Type B pancreatic cell (in vitro differentiated cells): ENCODE measurements at regions not wholly inside any gene's neighbourhood (a gene's known extent, or its start where the extent isn't known, plus 50 kb on each side); places are given as distances from the start of the nearest gene placed in this dataset.

Experiments used
- DNase-seq: peaks from one replicate; pipeline ENCODE4 v3.0.0; 2021; ENCODE audit warnings: mixed read lengths; ENCODE audit not compliant: unreplicated experiment; ENCODE audit errors: extremely low spot score
- H3K27ac Mint-ChIP-seq: 2 replicates; pipeline ENCODE4 v1.8.0; 2021; ENCODE audit warnings: mild to moderate bottlenecking, mixed read lengths
- H3K27me3 Mint-ChIP-seq: 2 replicates; pipeline ENCODE4 v1.8.0; 2021; ENCODE audit warnings: mixed read lengths
- H3K36me3 Mint-ChIP-seq: 2 replicates; pipeline ENCODE4 v1.8.0; 2021; ENCODE audit warnings: mixed read lengths
- H3K4me1 Mint-ChIP-seq: one replicate; pipeline ENCODE4 v1.8.0; 2021; ENCODE audit warnings: mixed read lengths; ENCODE audit not compliant: unreplicated experiment
- H3K4me3 Mint-ChIP-seq: 2 replicates; pipeline ENCODE4 v1.8.0; 2021; ENCODE audit warnings: mild to moderate bottlenecking, mixed read lengths
- H3K9me3 Mint-ChIP-seq: 2 replicates; pipeline ENCODE4 v1.8.0; 2021; ENCODE audit warnings: mixed read lengths
- CTCF ChIP-seq: fragments of 200-600 bp; sonication (generic); conservative IDR thresholded peaks from 2 replicates; pipeline ENCODE4 v1.5.0; 2021; ENCODE audit warnings: antibody characterized with exemption, mild to moderate bottlenecking

GRCh38 chr16:55176901-55177300 lies 147.1 kb upstream of the IRX6 start:
- Mint-ChIP-seq H3K27ac (no peak overlapping the region), H3K4me3 (no peak overlapping the region), H3K9me3 (peaks cover 5% of the 10 kb centered on the region), H3K4me1 (peaks cover 11% of the 10 kb centered on the region), H3K27me3 (peaks cover 12% of the 10 kb centered on the region), H3K36me3 (peaks cover 4% of the 10 kb centered on the region)
- no peak for DNase-seq
- TF ChIP-seq CTCF = no peak

- no peak for TF ChIP-seq CTCF
- peaks cover 19% of the 10 kb centered on the region for H3K4me1 Mint-ChIP-seq
- no peak for DNase-seq
- no peak overlapping the region for H3K4me3 Mint-ChIP-seq
- H3K27ac Mint-ChIP-seq = no peak overlapping the region
- H3K27me3 Mint-ChIP-seq = peaks cover 30% of the 10 kb centered on the region
- H3K36me3 Mint-ChIP-seq = peaks cover 4% of the 10 kb centered on the region
- no peaks in the 10 kb centered on the region for H3K9me3 Mint-ChIP-seq
Observed at GRCh38 chr16:55179411-55179810, 144.6 kb upstream of the IRX6 start.

GRCh38 chr16:55179852-55180585 lies 144.0 kb upstream of the IRX6 start:
- no peaks in the 10 kb centered on the region for H3K9me3 Mint-ChIP-seq
- H3K27me3 Mint-ChIP-seq = peaks cover 32% of the 10 kb centered on the region
- H3K4me1 Mint-ChIP-seq = peaks cover 21% of the 10 kb centered on the region
- H3K4me3 Mint-ChIP-seq = no peak overlapping the region
- DNase-seq = no peak
- no peak overlapping the region for H3K27ac Mint-ChIP-seq
- H3K36me3 Mint-ChIP-seq = peaks cover 4% of the 10 kb centered on the region
- no peak for TF ChIP-seq CTCF

- no peak for TF ChIP-seq CTCF
- Mint-ChIP-seq H3K4me1 (peaks cover 21% of the 10 kb centered on the region), H3K4me3 (no peak overlapping the region), H3K9me3 (no peaks in the 10 kb centered on the region), H3K27ac (peak overlapping the region; percentile 24), H3K27me3 (peaks cover 48% of the 10 kb centered on the region), H3K36me3 (no peaks in the 10 kb centered on the region)
- DNase-seq = no peak
Observed at GRCh38 chr16:55184052-55184451, 140.0 kb upstream of the IRX6 start.

GRCh38 chr16:55184619-55185018 lies 139.4 kb upstream of the IRX6 start:
- peaks cover 54% of the 10 kb centered on the region for H3K27me3 Mint-ChIP-seq
- no peaks in the 10 kb centered on the region for H3K36me3 Mint-ChIP-seq
- peak overlapping the region; percentile 24 for H3K27ac Mint-ChIP-seq
- no peaks in the 10 kb centered on the region for H3K9me3 Mint-ChIP-seq
- H3K4me3 Mint-ChIP-seq = no peak overlapping the region
- no peak for DNase-seq
- TF ChIP-seq CTCF = no peak
- peaks cover 19% of the 10 kb centered on the region for H3K4me1 Mint-ChIP-seq
